ENCODE measurements at regions not wholly inside any gene's neighbourhood (a gene's known extent, or its start where the extent isn't known, plus 50 kb on each side); places are given as distances from the start of the nearest gene placed in this dataset.

- Histone ChIP-seq H2AFZ (no peak overlapping the region), H3K9me2 (replicated peaks; ENCODE audit: insufficient read depth) (no peaks in the 10 kb centered on the region), H3K27me3 (no peaks in the 10 kb centered on the region), H3K4me2 (no peak overlapping the region), H3K9me3 (ENCODE audit: low read depth) (no peaks in the 10 kb centered on the region), H4K20me1 (ENCODE audit: insufficient read depth, poor library complexity, severe bottlenecking) (no peaks in the 10 kb centered on the region), H3K36me3 (replicated peaks; ENCODE audit: insufficient read depth, low read depth) (no peaks in the 10 kb centered on the region), H3K27ac (no peak overlapping the region), H3K4me1 (ENCODE audit: insufficient read depth) (no peaks in the 10 kb centered on the region), H3K4me3 (no peak overlapping the region), H3K79me2 (no peaks in the 10 kb centered on the region)
- TF ChIP-seq, protein P1, sequence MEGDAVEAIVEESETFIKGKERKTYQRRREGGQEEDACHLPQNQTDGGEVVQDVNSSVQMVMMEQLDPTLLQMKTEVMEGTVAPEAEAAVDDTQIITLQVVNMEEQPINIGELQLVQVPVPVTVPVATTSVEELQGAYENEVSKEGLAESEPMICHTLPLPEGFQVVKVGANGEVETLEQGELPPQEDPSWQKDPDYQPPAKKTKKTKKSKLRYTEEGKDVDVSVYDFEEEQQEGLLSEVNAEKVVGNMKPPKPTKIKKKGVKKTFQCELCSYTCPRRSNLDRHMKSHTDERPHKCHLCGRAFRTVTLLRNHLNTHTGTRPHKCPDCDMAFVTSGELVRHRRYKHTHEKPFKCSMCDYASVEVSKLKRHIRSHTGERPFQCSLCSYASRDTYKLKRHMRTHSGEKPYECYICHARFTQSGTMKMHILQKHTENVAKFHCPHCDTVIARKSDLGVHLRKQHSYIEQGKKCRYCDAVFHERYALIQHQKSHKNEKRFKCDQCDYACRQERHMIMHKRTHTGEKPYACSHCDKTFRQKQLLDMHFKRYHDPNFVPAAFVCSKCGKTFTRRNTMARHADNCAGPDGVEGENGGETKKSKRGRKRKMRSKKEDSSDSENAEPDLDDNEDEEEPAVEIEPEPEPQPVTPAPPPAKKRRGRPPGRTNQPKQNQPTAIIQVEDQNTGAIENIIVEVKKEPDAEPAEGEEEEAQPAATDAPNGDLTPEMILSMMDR (IDR thresholded peaks at IDR 0.05; ENCODE audit: poor library complexity), result no peak
- no peak for TF ChIP-seq EZH2phosphoT487 (IDR thresholded peaks at IDR 0.05; ENCODE audit: low read depth, severe bottlenecking, unreplicated experiment)
- no peak for TF ChIP-seq EZH2 (IDR thresholded peaks at IDR 0.05; ENCODE audit: borderline replicate concordance)
- no peak for DNase-seq (ENCODE audit: low spot score)
- WGBS (ENCODE audit: low lambda C conversion rate, missing lambda C conversion rate), result 88% methylated on average over 1 of the region's 1 CpG
Measured at GRCh38 chr13:106042996-106043581, 492.4 kb downstream of the EFNB2 start.

DNA sequence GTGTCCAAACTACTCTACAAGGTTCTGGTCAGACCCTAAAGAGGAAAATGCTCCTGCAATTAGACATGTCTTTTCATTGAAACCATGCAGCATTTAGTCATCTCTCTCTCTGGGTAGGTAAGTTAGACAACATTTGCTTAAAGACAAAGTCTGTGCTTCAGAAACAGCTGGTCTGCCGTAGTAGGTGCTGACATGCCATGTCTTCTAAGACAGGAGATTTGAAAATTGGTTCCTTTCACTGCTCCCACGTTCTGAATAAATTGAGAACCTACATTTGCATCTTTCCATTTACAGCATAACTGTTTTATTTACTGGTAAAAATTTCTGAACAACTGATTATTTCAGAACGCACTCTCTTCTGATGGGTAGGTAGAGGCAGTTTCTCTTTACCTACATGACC lies 494.0 kb downstream of the EFNB2 start:
- Histone ChIP-seq H3K79me2 (no peaks in the 10 kb centered on the region), H3K36me3 (replicated peaks; ENCODE audit: insufficient read depth, low read depth) (no peaks in the 10 kb centered on the region), H3K27me3 (no peaks in the 10 kb centered on the region), H3K4me2 (no peak overlapping the region), H3K9me2 (replicated peaks; ENCODE audit: insufficient read depth) (no peaks in the 10 kb centered on the region), H3K4me3 (no peak overlapping the region), H2AFZ (no peak overlapping the region), H4K20me1 (ENCODE audit: insufficient read depth, poor library complexity, severe bottlenecking) (no peaks in the 10 kb centered on the region), H3K27ac (no peak overlapping the region), H3K4me1 (ENCODE audit: insufficient read depth) (no peaks in the 10 kb centered on the region), H3K9me3 (ENCODE audit: low read depth) (no peaks in the 10 kb centered on the region)
- 88% methylated on average over 3 of the region's 3 CpGs for WGBS (ENCODE audit: low lambda C conversion rate, missing lambda C conversion rate)
- no peak for DNase-seq (ENCODE audit: low spot score)
- no peak for TF ChIP-seq EZH2phosphoT487 (IDR thresholded peaks at IDR 0.05; ENCODE audit: low read depth, severe bottlenecking, unreplicated experiment)
- TF ChIP-seq, protein P1 (IDR thresholded peaks at IDR 0.05; ENCODE audit: poor library complexity), result no peak
- TF ChIP-seq EZH2 (IDR thresholded peaks at IDR 0.05; ENCODE audit: borderline replicate concordance), result no peak

- no peak overlapping the region for H3K4me3 ChIP-seq
- WGBS (ENCODE audit: low lambda C conversion rate, missing lambda C conversion rate), result 90% methylated on average over 2 of the region's 2 CpGs
- no peaks in the 10 kb centered on the region for H3K9me3 ChIP-seq (ENCODE audit: low read depth)
- H2AFZ ChIP-seq, result no peak overlapping the region
- H3K36me3 ChIP-seq (replicated peaks; ENCODE audit: insufficient read depth, low read depth), result no peaks in the 10 kb centered on the region
- no peaks in the 10 kb centered on the region for H4K20me1 ChIP-seq (ENCODE audit: insufficient read depth, poor library complexity, severe bottlenecking)
- H3K79me2 ChIP-seq, result no peaks in the 10 kb centered on the region
- no peak for DNase-seq (ENCODE audit: low spot score)
- H3K9me2 ChIP-seq (replicated peaks; ENCODE audit: insufficient read depth), result no peaks in the 10 kb centered on the region
- H3K4me1 ChIP-seq (ENCODE audit: insufficient read depth), result no peaks in the 10 kb centered on the region
- no peaks in the 10 kb centered on the region for H3K27me3 ChIP-seq
- H3K4me2 ChIP-seq, result no peak overlapping the region
- TF ChIP-seq EZH2phosphoT487 (IDR thresholded peaks at IDR 0.05; ENCODE audit: low read depth, severe bottlenecking, unreplicated experiment) (no peak), EZH2 (IDR thresholded peaks at IDR 0.05; ENCODE audit: borderline replicate concordance) (no peak)
- TF ChIP-seq, protein P1 (IDR thresholded peaks at IDR 0.05; ENCODE audit: poor library complexity), result no peak
- no peak overlapping the region for H3K27ac ChIP-seq
Measured at GRCh38 chr13:106038752-106039151, 496.7 kb downstream of the EFNB2 start.

Data from hepatocyte (in vitro differentiated cells).